H1 (cell line): ENCODE measurements at regions not wholly inside any gene's neighbourhood (a gene's known extent, or its start where the extent isn't known, plus 50 kb on each side); places are given as distances from the start of the nearest gene placed in this dataset.
A peak's percentile ranks its signal among the peaks of the same experiment; 100 is the strongest.

Experiments used
- CTCF ChIA-PET: fragments of 300-600 bp; sonication (Branson Sonifier 250); formaldehyde crosslinking; loops from one replicate; lab custom pipeline; 2021; ENCODE audit not compliant: partially characterized antibody; lab: Charles Lee
- POLR2A ChIA-PET: fragments of 300-600 bp; sonication (Branson Sonifier 250); formaldehyde crosslinking; loops from one replicate; lab custom pipeline; 2021; ENCODE audit warnings: inconsistent platforms; ENCODE audit not compliant: partially characterized antibody; lab: Charles Lee
- DNase-seq, 2 experiments: peaks; one replicate each; pipeline versions ENCODE4 v3.0.0 to v3.0.0-alpha.2; 2010 to 2022; ENCODE audit warnings: low spot score in 2 of 2, low read depth in 1 of 2, mixed read lengths in 1 of 2
- FAIRE-seq: peaks from 2 replicates; lab custom pipeline; 2011; peaks lifted over from hg19 to GRCh38; lab: Jason Lieb, UNC
- H2AFZ ChIP-seq: 2 replicates; pipeline ENCODE4 v1.8.1; 2012; ENCODE audit warnings: low read length, inconsistent platforms
- H2AK5ac ChIP-seq: 2 replicates; pipeline ENCODE4 v1.6.1; 2013; ENCODE audit warnings: low read depth, low read length
- H2BK120ac ChIP-seq: replicated peaks from 2 replicates; pipeline ENCODE3; 2013; ENCODE audit warnings: low read depth, low read length, inconsistent platforms
- H2BK12ac ChIP-seq: 2 replicates; pipeline ENCODE4 v1.6.1; 2013; ENCODE audit warnings: low read depth, low read length
- H2BK15ac ChIP-seq: 2 replicates; pipeline ENCODE4 v1.6.1; 2013; ENCODE audit warnings: low read length
- H2BK20ac ChIP-seq: 2 replicates; pipeline ENCODE4 v1.6.1; 2013; ENCODE audit warnings: low read length
- H2BK5ac ChIP-seq: 2 replicates; pipeline ENCODE4 v1.6.1; 2013; ENCODE audit warnings: low read depth, low read length
- H3K14ac ChIP-seq: 2 replicates; pipeline ENCODE4 v1.6.1; 2013; ENCODE audit warnings: inconsistent platforms; ENCODE audit not compliant: insufficient read length
- H3K18ac ChIP-seq: 2 replicates; pipeline ENCODE4 v1.6.1; 2013; ENCODE audit warnings: low read length; ENCODE audit errors: extremely low read depth
- H3K23ac ChIP-seq: 2 replicates; pipeline ENCODE4 v1.6.1; 2013; ENCODE audit warnings: inconsistent platforms; ENCODE audit not compliant: insufficient read length
- H3K23me2 ChIP-seq: 2 replicates; pipeline ENCODE4 v1.6.1; 2013; ENCODE audit warnings: low read depth, low read length
- H3K27ac ChIP-seq: 2 replicates; pipeline ENCODE4 v1.6.1; 2011; ENCODE audit warnings: low read depth, low read length, inconsistent platforms
- H3K27me3 ChIP-seq, 4 experiments: replicated peaks in 1 of 4; 1 replicate in 1 of 4; 2 replicates in 3 of 4; pipeline versions ENCODE4 v1.6.1 to v1.8.1; 2011 to 2013; ENCODE audit warnings: low read length in 3 of 4, mild to moderate bottlenecking in 3 of 4, inconsistent platforms in 2 of 4, mixed read lengths in 2 of 4, moderate library complexity in 1 of 4; ENCODE audit not compliant: control insufficient read depth in 3 of 4, insufficient read depth in 3 of 4; ENCODE audit errors: extremely low read depth in 1 of 4
- H3K36me3 ChIP-seq, 4 experiments: 2 replicates each; pipeline versions ENCODE4 v1.6.1 to v1.8.1; 2011 to 2013; ENCODE audit warnings: mild to moderate bottlenecking in 4 of 4, low read length in 3 of 4, moderate library complexity in 2 of 4, control low read depth in 1 of 4, inconsistent platforms in 1 of 4; ENCODE audit not compliant: insufficient read depth in 4 of 4, control insufficient read depth in 2 of 4
- H3K4ac ChIP-seq: replicated peaks from 2 replicates; pipeline ENCODE3; 2013; ENCODE audit warnings: low read length, low read depth, mixed read lengths, inconsistent platforms; ENCODE audit not compliant: insufficient read length
- H3K4me1 ChIP-seq, 4 experiments: replicated peaks in 1 of 4; 1 replicate in 1 of 4; 2 replicates in 3 of 4; pipeline versions ENCODE4 v1.6.1 to v1.8.1; 2011 to 2013; ENCODE audit warnings: low read length in 3 of 4, inconsistent platforms in 2 of 4, mixed read lengths in 1 of 4; ENCODE audit not compliant: insufficient read depth in 4 of 4, control insufficient read depth in 3 of 4
- H3K4me2 ChIP-seq, 2 experiments: 2 replicates each; pipeline versions ENCODE4 v1.6.1 to v1.8.1; 2011 to 2013; ENCODE audit warnings: low read depth in 2 of 2, low read length in 2 of 2, control low read depth in 1 of 2, inconsistent platforms in 1 of 2, mild to moderate bottlenecking in 1 of 2; ENCODE audit not compliant: insufficient read depth in 1 of 2
- H3K4me3 ChIP-seq, 4 experiments: fragments of 200-600, 300-600 bp in 1 of 4; sonication (generic), shearing (Covaris generic), sonication (Bioruptor Twin) in 1 of 4; 2 replicates each; pipeline versions ENCODE4 v1.5.1 to v1.8.1; 2011 to 2016; ENCODE audit warnings: low read length in 4 of 4, low read depth in 3 of 4, control low read depth in 2 of 4, inconsistent platforms in 2 of 4, mild to moderate bottlenecking in 2 of 4, mixed read lengths in 1 of 4, moderate library complexity in 1 of 4; ENCODE audit not compliant: insufficient read depth in 2 of 4; ENCODE audit errors: extremely low read depth in 1 of 4
- H3K56ac ChIP-seq: replicated peaks from 2 replicates; pipeline ENCODE3; 2013; ENCODE audit warnings: low read depth, mild to moderate bottlenecking, mixed read lengths, low read length, inconsistent platforms; ENCODE audit not compliant: insufficient read length
- H3K79me1 ChIP-seq: 2 replicates; pipeline ENCODE4 v1.6.1; 2013; ENCODE audit warnings: low read depth, low read length, control low read depth
- H3K79me2 ChIP-seq, 2 experiments: 2 replicates each; pipeline versions ENCODE4 v1.6.1 to v1.8.1; 2012 to 2013; ENCODE audit warnings: low read length in 2 of 2, mild to moderate bottlenecking in 2 of 2, inconsistent platforms in 1 of 2; ENCODE audit not compliant: insufficient read depth in 2 of 2, control insufficient read depth in 1 of 2
- H3K9ac ChIP-seq, 4 experiments: replicated peaks in 1 of 4; 1 replicate in 1 of 4; 2 replicates in 3 of 4; pipeline versions ENCODE4 v1.6.1 to v1.8.1; 2011 to 2013; ENCODE audit warnings: low read depth in 3 of 4, low read length in 3 of 4, control low read depth in 2 of 4, mild to moderate bottlenecking in 2 of 4, moderate library complexity in 2 of 4, inconsistent platforms in 1 of 4; ENCODE audit errors: extremely low read depth in 1 of 4
- H3K9me3 ChIP-seq, 2 experiments: 2 replicates each; pipeline versions ENCODE4 v1.6.1 to v1.8.1; 2012 to 2013; ENCODE audit warnings: mild to moderate bottlenecking in 2 of 2, moderate library complexity in 2 of 2, control low read depth in 1 of 2, inconsistent platforms in 1 of 2, low read depth in 1 of 2, low read length in 1 of 2, mixed read lengths in 1 of 2; ENCODE audit not compliant: insufficient read depth in 2 of 2
- H4K20me1 ChIP-seq, 2 experiments: replicated peaks in 1 of 2; 2 replicates each; pipeline versions ENCODE3 to v1.8.1; 2011 to 2013; ENCODE audit warnings: inconsistent platforms in 2 of 2, low read length in 2 of 2, mild to moderate bottlenecking in 1 of 2; ENCODE audit not compliant: insufficient read depth in 2 of 2, control insufficient read depth in 1 of 2
- H4K5ac ChIP-seq: 2 replicates; pipeline ENCODE4 v1.6.1; 2013; ENCODE audit warnings: low read length, low read depth, mixed read lengths, inconsistent platforms; ENCODE audit not compliant: insufficient read length
- H4K8ac ChIP-seq: 2 replicates; pipeline ENCODE4 v1.8.0; 2013; ENCODE audit warnings: mild to moderate bottlenecking, moderate library complexity, low read length, inconsistent platforms; ENCODE audit not compliant: insufficient read depth; ENCODE audit errors: extremely low read depth
- H4K91ac ChIP-seq: replicated peaks from 2 replicates; pipeline ENCODE3; 2013; ENCODE audit warnings: low read length, mixed read lengths, inconsistent platforms; ENCODE audit not compliant: insufficient read length
- BCL11A ChIP-seq, 2 experiments: IDR thresholded peaks; one replicate each; pipeline ENCODE4 v1.6.1; 2011; ENCODE audit warnings: low read depth in 2 of 2, low read length in 2 of 2, mild to moderate bottlenecking in 2 of 2
- CEBPB ChIP-seq: IDR thresholded peaks from 2 replicates; pipeline ENCODE4 v1.6.1; 2012; ENCODE audit warnings: low read depth, low read length
- FOSL1 ChIP-seq: IDR thresholded peaks from 2 replicates; pipeline ENCODE4 v1.6.1; 2011; ENCODE audit warnings: mild to moderate bottlenecking, low read depth, low read length, moderate library complexity; ENCODE audit not compliant: insufficient read depth
- GTF2F1 ChIP-seq: IDR thresholded peaks from 2 replicates; pipeline ENCODE4 v1.6.1; 2012; ENCODE audit warnings: low read depth, low read length, improper control_type of control experiment, borderline replicate concordance
- PHF8 ChIP-seq: fragments of 200-600 bp; sonication (generic); conservative IDR thresholded peaks from 2 replicates; pipeline ENCODE4 v1.7.1; 2012; ENCODE audit warnings: low read depth, mild to moderate bottlenecking, inconsistent platforms, low read length, moderate library complexity
- POLR2AphosphoS5 ChIP-seq: IDR thresholded peaks from 2 replicates; pipeline ENCODE4 v1.6.1; 2011; ENCODE audit warnings: low read depth, low read length
- RXRA ChIP-seq: IDR thresholded peaks from 2 replicates; pipeline ENCODE4 v1.6.1; 2011; ENCODE audit warnings: low read depth, mild to moderate bottlenecking, low read length, moderate library complexity; ENCODE audit not compliant: insufficient read depth
- SIN3A ChIP-seq, 2 experiments: IDR thresholded peaks in 1 of 2; conservative IDR thresholded peaks in 1 of 2; 2 replicates each; pipeline ENCODE4 v1.6.1; 2011 to 2012; ENCODE audit warnings: low read length in 2 of 2, improper control_type of control experiment in 1 of 2, low read depth in 1 of 2, mild to moderate bottlenecking in 1 of 2
- SP2 ChIP-seq: IDR thresholded peaks from 2 replicates; pipeline ENCODE4 v1.6.1; 2012; ENCODE audit warnings: mild to moderate bottlenecking, low read length, inconsistent platforms
- ZNF274 ChIP-seq: IDR thresholded peaks from 2 replicates; pipeline ENCODE4 v1.7.0; 2012; ENCODE audit warnings: low read length, borderline replicate concordance; ENCODE audit errors: extremely low read depth
- WGBS, 2 experiments: shearing (Covaris generic) in 1 of 2; methylation state at CpG; one replicate each; pipeline versions ENCODE4 v1.1.6 to v1.1.7; 2013 to 2015; ENCODE audit warnings: low lambda C conversion rate in 2 of 2, mixed read lengths in 2 of 2, inconsistent platforms in 1 of 2, low coverage in 1 of 2, missing lambda C conversion rate in 1 of 2; ENCODE audit not compliant: insufficient replicate concordance in 2 of 2, insufficient coverage in 1 of 2, insufficient read length in 1 of 2; ENCODE audit errors: extremely low coverage in 1 of 2, missing lambda C conversion rate in 1 of 2; 5-methylcytosine and 5-hydroxymethylcytosine counted together
- TF ChIP-seq, protein P1 (sequence below): IDR thresholded peaks from 2 replicates; pipeline ENCODE4 v1.6.1; 2012; ENCODE audit warnings: low read length, inconsistent platforms
- TF ChIP-seq, protein P2 (sequence below): IDR thresholded peaks from 2 replicates; pipeline ENCODE4 v1.6.1; 2011; ENCODE audit warnings: low read depth, mild to moderate bottlenecking, low read length; ENCODE audit not compliant: insufficient read depth

DNA sequence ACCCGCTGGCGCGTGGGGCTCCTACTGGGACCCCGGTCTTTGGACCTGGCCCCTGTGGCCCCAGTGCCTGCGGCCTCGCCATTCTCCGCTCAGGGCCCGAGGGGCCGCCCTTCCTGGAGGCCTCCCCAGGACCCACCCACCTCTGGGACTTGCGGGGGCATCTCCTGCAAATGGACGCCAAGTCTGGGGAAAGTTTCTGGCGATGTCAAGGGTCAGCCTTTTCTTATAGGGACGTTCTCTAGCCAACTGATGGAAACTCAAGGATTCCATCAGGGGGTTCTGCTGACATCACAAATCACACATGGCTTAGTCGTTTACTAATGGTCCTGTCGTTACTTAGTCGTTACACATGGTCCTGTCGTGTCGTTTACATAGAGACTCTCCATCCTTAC is 57.7 kb upstream of the RHOBTB1 start:
- no peaks in the 10 kb centered on the region for H3K79me1 ChIP-seq
- peak overlapping the region; percentile 72 to 86 for H3K4me2 ChIP-seq
- no peak overlapping the region; the same call in 1 of the 2 replicates for H2AFZ ChIP-seq
- WGBS, 2 experiments, result 40% methylated on average over 14 of the region's 18 CpGs; no CpG with 5 or more reads in 1 of the 2 experiments
- no peak overlapping the region for H3K23ac ChIP-seq
- H3K36me3 ChIP-seq, result no peaks in the 10 kb centered on the region
- H2BK15ac ChIP-seq, result no peak overlapping the region
- H3K9me3 ChIP-seq, result no peaks in the 10 kb centered on the region
- 0 out of 7 replicates have a peak, but pooled peaks cover 0 to 2% (median 0%) of the 10 kb centered on the region in 4 experiments for H3K4me1 ChIP-seq
- ChIA-PET POLR2A (no interaction called here), CTCF (interaction anchor here (0.8 kb wide), 1 partner anchor 189 kb away, joined by 3 read pairs; no protein-coding TSS in a partner anchor)
- H3K23me2 ChIP-seq, result peaks cover 9% of the 10 kb centered on the region
- no peak overlapping the region for H2BK5ac ChIP-seq
- H3K18ac ChIP-seq, result no peak overlapping the region
- peak overlapping the region; percentile 45 to 72 (median 50) for H3K4me3 ChIP-seq
- H2AK5ac ChIP-seq, result no peak overlapping the region
- H3K79me2 ChIP-seq, result no peaks in the 10 kb centered on the region
- H3K14ac ChIP-seq, result no peak overlapping the region
- peak overlapping the region; percentile 15; the same call in 1 of the 2 replicates for H4K8ac ChIP-seq
- H2BK120ac ChIP-seq, result no peak overlapping the region
- H3K27me3 ChIP-seq, result peaks cover 0 to 9% (median 6%) of the 10 kb centered on the region in 4 experiments; a peak in 5 of 7 replicates
- no peak overlapping the region for H4K91ac ChIP-seq
- DNase-seq (no peak), FAIRE-seq (no peak)
- H4K20me1 ChIP-seq, result peaks cover 0 to 2% of the 10 kb centered on the region in 2 experiments
- no peak overlapping the region for H2BK12ac ChIP-seq
- H3K4ac ChIP-seq, result no peak overlapping the region
- no peak overlapping the region for H4K5ac ChIP-seq
- H3K9ac ChIP-seq, result no peak overlapping the region
- no peak overlapping the region for H2BK20ac ChIP-seq
- H3K27ac ChIP-seq, result no peak overlapping the region
- no peak overlapping the region for H3K56ac ChIP-seq
- TF ChIP-seq, protein P1, sequence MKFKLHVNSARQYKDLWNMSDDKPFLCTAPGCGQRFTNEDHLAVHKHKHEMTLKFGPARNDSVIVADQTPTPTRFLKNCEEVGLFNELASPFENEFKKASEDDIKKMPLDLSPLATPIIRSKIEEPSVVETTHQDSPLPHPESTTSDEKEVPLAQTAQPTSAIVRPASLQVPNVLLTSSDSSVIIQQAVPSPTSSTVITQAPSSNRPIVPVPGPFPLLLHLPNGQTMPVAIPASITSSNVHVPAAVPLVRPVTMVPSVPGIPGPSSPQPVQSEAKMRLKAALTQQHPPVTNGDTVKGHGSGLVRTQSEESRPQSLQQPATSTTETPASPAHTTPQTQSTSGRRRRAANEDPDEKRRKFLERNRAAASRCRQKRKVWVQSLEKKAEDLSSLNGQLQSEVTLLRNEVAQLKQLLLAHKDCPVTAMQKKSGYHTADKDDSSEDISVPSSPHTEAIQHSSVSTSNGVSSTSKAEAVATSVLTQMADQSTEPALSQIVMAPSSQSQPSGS, result no peak
- TF ChIP-seq SIN3A (conservative IDR thresholded peaks at IDR 0.05 in 1 of 2, IDR thresholded peaks at IDR 0.05 in 1 of 2; ENCODE audit: low read depth in 1 of 2, low read length in 2 of 2) (no peak), RXRA (no peak), BCL11A (IDR thresholded peaks at IDR 0.05; ENCODE audit: low read depth in 2 of 2, low read length in 2 of 2) (no peak), GTF2F1 (no peak), PHF8 (no peak), SP2 (no peak), FOSL1 (no peak), ZNF274 (no peak), CEBPB (no peak), POLR2AphosphoS5 (no peak)
- TF ChIP-seq, protein P2, sequence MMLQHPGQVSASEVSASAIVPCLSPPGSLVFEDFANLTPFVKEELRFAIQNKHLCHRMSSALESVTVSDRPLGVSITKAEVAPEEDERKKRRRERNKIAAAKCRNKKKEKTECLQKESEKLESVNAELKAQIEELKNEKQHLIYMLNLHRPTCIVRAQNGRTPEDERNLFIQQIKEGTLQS, result no peak
